Fibroblast of lung (primary cell): ENCODE measurements at regions not wholly inside any gene's neighbourhood (a gene's known extent, or its start where the extent isn't known, plus 50 kb on each side); places are given as distances from the start of the nearest gene placed in this dataset.

Source experiments
- DNase-seq, 2 donors: peaks; one replicate each; pipeline versions ENCODE4 v3.0.0 to v3.0.0-alpha.2; 2010; ENCODE audit warnings: low read depth in 2 of 2
- H2AFZ ChIP-seq: 2 replicates; pipeline ENCODE4 v1.5.1; 2012; ENCODE audit warnings: low read length, control low read depth, inconsistent platforms
- H3K27ac ChIP-seq: 2 replicates; pipeline ENCODE4 v1.5.1; 2011; ENCODE audit warnings: low read length, control low read depth; ENCODE audit not compliant: insufficient read depth
- H3K27me3 ChIP-seq: 2 replicates; pipeline ENCODE4 v1.5.1; 2011; ENCODE audit warnings: mild to moderate bottlenecking, low read length; ENCODE audit not compliant: control insufficient read depth, insufficient read depth
- H3K36me3 ChIP-seq: 2 replicates; pipeline ENCODE4 v1.5.1; 2011; ENCODE audit warnings: low read length; ENCODE audit not compliant: control insufficient read depth, insufficient read depth
- H3K4me1 ChIP-seq: 2 replicates; pipeline ENCODE4 v1.5.1; 2011; ENCODE audit warnings: low read length; ENCODE audit not compliant: control insufficient read depth, insufficient read depth; ENCODE audit errors: extremely low read depth
- H3K4me2 ChIP-seq: 2 replicates; pipeline ENCODE4 v1.5.1; 2011; ENCODE audit warnings: low read length, control low read depth; ENCODE audit not compliant: insufficient read depth; ENCODE audit errors: extremely low read depth
- H3K4me3 ChIP-seq, 4 experiments: fragments of 200-600 bp in 1 of 4; sonication (generic) in 1 of 4; replicated peaks in 1 of 4; 2 replicates each; pipeline ENCODE4 v1.5.1; 2011 to 2016; ENCODE audit warnings: low read length in 4 of 4, low read depth in 3 of 4, mild to moderate bottlenecking in 3 of 4, control low read depth in 2 of 4, inconsistent platforms in 1 of 4, mixed read lengths in 1 of 4; ENCODE audit not compliant: insufficient read depth in 1 of 4; ENCODE audit errors: control extremely low read depth in 1 of 4
- H3K79me2 ChIP-seq: 2 replicates; pipeline ENCODE4 v1.5.1; 2012; ENCODE audit warnings: mild to moderate bottlenecking, low read length, inconsistent platforms; ENCODE audit not compliant: control insufficient read depth, insufficient read depth
- H3K9ac ChIP-seq: 2 replicates; pipeline ENCODE4 v1.5.1; 2011; ENCODE audit warnings: mild to moderate bottlenecking, low read length, control low read depth; ENCODE audit not compliant: insufficient read depth
- H3K9me3 ChIP-seq: 2 replicates; pipeline ENCODE4 v1.5.1; 2012; ENCODE audit warnings: low read depth, low read length; ENCODE audit not compliant: control insufficient read depth, insufficient read depth
- H4K20me1 ChIP-seq: 2 replicates; pipeline ENCODE4 v1.5.1; 2011; ENCODE audit warnings: low read length; ENCODE audit not compliant: control insufficient read depth, insufficient read depth; ENCODE audit errors: extremely low read depth
- EZH2 ChIP-seq: IDR thresholded peaks from 2 replicates; pipeline ENCODE4 v1.5.1; 2012; ENCODE audit warnings: low read length, control low read depth, mild to moderate bottlenecking; ENCODE audit errors: missing control alignments
- TF ChIP-seq, protein P1 (sequence below), 2 donors: IDR thresholded peaks in 1 of 2; conservative IDR thresholded peaks in 1 of 2; 1 replicate in 1 of 2; 2 replicates in 1 of 2; pipeline ENCODE4 v1.5.1; 2011 to 2012; ENCODE audit warnings: low read length in 2 of 2, control low read depth in 1 of 2, inconsistent platforms in 1 of 2, low read depth in 1 of 2, mild to moderate bottlenecking in 1 of 2

DNA sequence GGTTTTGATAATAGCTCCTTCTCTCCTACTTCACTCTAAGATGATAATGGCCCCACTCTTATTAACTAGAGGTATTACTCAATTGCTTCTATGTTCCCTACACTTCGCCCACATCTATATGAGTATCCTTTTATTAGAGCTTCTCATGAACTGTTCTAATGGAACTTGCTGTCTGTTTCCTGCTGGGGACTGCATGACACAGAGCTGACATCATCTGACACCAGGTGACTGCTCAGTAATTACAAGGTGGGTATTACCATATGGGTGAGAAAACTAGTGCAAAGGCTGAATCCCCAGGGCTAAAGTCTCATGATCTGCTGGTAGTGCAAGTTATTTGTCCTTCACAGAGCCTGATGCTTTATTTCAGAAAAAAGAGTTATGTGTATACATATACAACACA lies 146.2 kb upstream of the PLCXD3 start:
- H3K27ac ChIP-seq: no peak overlapping the region
- no peaks in the 10 kb centered on the region for H3K4me1 ChIP-seq
- H3K9ac ChIP-seq: no peak overlapping the region
- H3K79me2 ChIP-seq: no peaks in the 10 kb centered on the region
- no peaks in the 10 kb centered on the region for H3K27me3 ChIP-seq
- no peaks in the 10 kb centered on the region for H3K9me3 ChIP-seq
- DNase-seq: no peak
- TF ChIP-seq, protein P1, sequence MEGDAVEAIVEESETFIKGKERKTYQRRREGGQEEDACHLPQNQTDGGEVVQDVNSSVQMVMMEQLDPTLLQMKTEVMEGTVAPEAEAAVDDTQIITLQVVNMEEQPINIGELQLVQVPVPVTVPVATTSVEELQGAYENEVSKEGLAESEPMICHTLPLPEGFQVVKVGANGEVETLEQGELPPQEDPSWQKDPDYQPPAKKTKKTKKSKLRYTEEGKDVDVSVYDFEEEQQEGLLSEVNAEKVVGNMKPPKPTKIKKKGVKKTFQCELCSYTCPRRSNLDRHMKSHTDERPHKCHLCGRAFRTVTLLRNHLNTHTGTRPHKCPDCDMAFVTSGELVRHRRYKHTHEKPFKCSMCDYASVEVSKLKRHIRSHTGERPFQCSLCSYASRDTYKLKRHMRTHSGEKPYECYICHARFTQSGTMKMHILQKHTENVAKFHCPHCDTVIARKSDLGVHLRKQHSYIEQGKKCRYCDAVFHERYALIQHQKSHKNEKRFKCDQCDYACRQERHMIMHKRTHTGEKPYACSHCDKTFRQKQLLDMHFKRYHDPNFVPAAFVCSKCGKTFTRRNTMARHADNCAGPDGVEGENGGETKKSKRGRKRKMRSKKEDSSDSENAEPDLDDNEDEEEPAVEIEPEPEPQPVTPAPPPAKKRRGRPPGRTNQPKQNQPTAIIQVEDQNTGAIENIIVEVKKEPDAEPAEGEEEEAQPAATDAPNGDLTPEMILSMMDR (conservative IDR thresholded peaks at IDR 0.05 in 1 of 2, IDR thresholded peaks at IDR 0.05 in 1 of 2; ENCODE audit: low read depth in 1 of 2, low read length in 2 of 2): no peak
- TF ChIP-seq EZH2: no peak
- H2AFZ ChIP-seq: no peak overlapping the region
- H3K36me3 ChIP-seq: no peaks in the 10 kb centered on the region
- H3K4me2 ChIP-seq: no peak overlapping the region
- no peaks in the 10 kb centered on the region for H4K20me1 ChIP-seq
- no peak overlapping the region for H3K4me3 ChIP-seq

DNA sequence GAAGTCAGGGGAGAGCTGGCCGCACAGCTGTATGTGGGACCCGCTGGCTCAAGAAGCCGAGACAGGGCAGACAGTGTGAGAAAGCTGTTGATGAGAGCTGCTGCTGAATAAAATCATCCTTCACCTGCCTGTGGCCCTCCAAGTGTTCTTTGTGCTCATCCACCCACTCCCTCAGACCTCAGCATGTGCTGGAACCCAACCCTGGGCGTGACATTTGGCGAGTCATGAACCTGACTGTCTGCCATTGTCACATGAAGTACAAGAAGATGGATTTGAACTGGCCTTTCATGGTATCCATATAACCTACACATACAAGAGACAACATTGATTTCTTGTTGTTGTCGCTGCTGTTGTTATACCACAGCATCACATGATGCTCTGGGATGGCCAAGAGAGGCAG lies 139.7 kb upstream of the PLCXD3 start:
- no peaks in the 10 kb centered on the region for H3K27me3 ChIP-seq
- H3K4me1 ChIP-seq: no peaks in the 10 kb centered on the region
- H3K4me2 ChIP-seq: no peak overlapping the region
- DNase-seq: no peak
- H3K27ac ChIP-seq: no peak overlapping the region
- H2AFZ ChIP-seq: no peak overlapping the region
- no peak overlapping the region for H3K9ac ChIP-seq
- no peaks in the 10 kb centered on the region for H3K79me2 ChIP-seq
- H4K20me1 ChIP-seq: no peaks in the 10 kb centered on the region
- no peaks in the 10 kb centered on the region for H3K36me3 ChIP-seq
- TF ChIP-seq, protein P1 (conservative IDR thresholded peaks at IDR 0.05 in 1 of 2, IDR thresholded peaks at IDR 0.05 in 1 of 2; ENCODE audit: low read depth in 1 of 2, low read length in 2 of 2): no peak
- TF ChIP-seq EZH2: no peak
- no peaks in the 10 kb centered on the region for H3K9me3 ChIP-seq
- no peak overlapping the region for H3K4me3 ChIP-seq

GRCh38 chr5:41649659-41650058 lies 139.3 kb upstream of the PLCXD3 start:
- Histone ChIP-seq H3K27me3 (no peaks in the 10 kb centered on the region), H2AFZ (no peak overlapping the region), H3K27ac (no peak overlapping the region), H3K4me2 (no peak overlapping the region), H4K20me1 (no peaks in the 10 kb centered on the region), H3K4me3 (no peak overlapping the region), H3K9me3 (no peaks in the 10 kb centered on the region), H3K36me3 (no peaks in the 10 kb centered on the region), H3K4me1 (no peaks in the 10 kb centered on the region), H3K79me2 (no peaks in the 10 kb centered on the region), H3K9ac (no peak overlapping the region)
- DNase-seq: peak; percentile 25 to 95
- TF ChIP-seq, protein P1 (conservative IDR thresholded peaks at IDR 0.05 in 1 of 2, IDR thresholded peaks at IDR 0.05 in 1 of 2; ENCODE audit: low read depth in 1 of 2, low read length in 2 of 2): no peak
- no peak for TF ChIP-seq EZH2
